ENCODE measurements at regions not wholly inside any gene's neighbourhood (a gene's known extent, or its start where the extent isn't known, plus 50 kb on each side); places are given as distances from the start of the nearest gene placed in this dataset.

GRCh38 chr6:90435207-90435899, 138.7 kb upstream of the BACH2 start:
- peak; percentile 26 for DNase-seq (ENCODE audit: low spot score)

DNA sequence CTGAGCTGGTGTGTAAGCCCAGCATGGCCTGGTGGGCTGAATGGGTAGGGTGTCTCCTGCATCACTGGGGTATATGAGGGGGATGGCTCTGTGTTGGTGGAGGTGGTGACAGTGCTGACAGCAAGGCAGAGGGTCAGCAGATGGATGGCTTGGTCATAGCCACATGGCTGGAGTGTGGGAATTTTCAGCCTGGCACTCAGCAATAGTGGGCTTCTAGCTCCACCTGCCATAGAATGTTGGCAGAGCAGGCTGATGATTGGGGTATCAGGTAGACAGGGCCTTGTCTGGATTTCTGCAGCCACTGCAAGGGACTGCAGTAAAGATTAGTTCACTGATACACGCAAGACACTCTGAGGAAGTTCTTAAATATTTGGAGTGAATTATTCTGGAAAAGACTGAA, 137.5 kb upstream of the BACH2 start:
- no peak for DNase-seq (ENCODE audit: low spot score)

DNA sequence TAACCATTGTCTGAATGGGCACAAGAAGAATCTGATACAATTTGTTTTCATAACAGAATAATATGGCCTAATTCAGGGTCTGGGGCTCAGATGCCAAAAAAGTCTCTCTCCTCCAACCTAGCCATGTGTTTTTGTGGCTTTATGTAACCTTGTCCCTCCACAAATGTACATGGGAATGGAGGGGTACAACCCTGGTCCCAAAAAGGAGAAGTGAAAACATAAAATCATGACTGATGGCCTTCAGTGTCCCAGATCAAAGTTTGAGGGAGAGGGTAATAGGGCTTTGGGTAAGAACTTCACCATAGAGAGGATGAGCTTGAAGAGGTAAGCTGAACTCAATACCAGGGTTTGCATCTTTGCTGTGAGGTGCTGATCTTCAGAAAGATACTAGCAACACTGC, 136.3 kb upstream of the BACH2 start:
- DNase-seq (ENCODE audit: low spot score), result no peak

- DNase-seq (ENCODE audit: low spot score), result no peak
Measured at GRCh38 chr6:90432041-90432775, 135.6 kb upstream of the BACH2 start.

DNA sequence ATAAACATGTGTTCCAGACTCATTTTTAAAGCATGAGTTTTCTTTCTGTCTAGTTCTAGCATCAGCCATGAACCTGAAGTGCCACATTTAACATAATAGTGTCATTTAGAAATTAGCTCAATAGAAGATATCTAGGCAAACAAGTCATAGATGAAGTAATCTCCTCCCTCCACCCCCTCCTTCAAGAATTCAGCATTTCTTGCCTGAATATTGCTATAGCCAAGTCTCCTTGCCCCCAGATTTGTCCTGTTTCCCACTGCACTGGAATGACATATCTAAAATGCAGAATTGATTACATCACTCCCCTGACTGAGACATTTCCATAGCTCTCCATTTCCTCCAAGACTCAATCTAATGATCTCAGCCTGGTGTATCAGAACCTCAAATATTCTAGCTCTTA, 134.9 kb upstream of the BACH2 start:
- no peak for DNase-seq (ENCODE audit: low spot score)

GRCh38 chr6:90429713-90430112, 133.1 kb upstream of the BACH2 start:
- DNase-seq (ENCODE audit: low spot score), result no peak

GRCh38 chr6:90428514-90428913, 131.9 kb upstream of the BACH2 start:
- no peak for DNase-seq (ENCODE audit: low spot score)

- no peak for DNase-seq (ENCODE audit: low spot score)
Measured at GRCh38 chr6:90425161-90425641, 128.6 kb upstream of the BACH2 start.

DNA sequence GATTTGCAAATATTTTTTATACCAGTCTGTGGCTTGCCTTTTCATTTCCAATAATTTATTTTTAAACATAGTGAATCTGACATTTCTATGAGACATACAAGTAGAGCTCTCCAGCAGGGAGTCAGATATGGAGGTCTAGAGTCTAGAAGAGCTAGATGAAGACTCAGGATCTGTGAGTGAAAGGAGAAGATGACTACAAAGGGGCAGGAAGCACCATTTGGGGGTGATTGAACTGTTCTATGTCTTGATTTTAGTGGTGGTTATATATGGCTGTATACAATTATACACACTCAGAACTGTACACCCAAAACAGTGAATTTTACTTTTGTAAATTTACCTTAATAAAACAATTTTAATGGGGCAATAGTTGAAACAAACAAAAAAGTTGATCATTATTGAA, 127.9 kb upstream of the BACH2 start:
- DNase-seq (ENCODE audit: low spot score), result no peak

DNA sequence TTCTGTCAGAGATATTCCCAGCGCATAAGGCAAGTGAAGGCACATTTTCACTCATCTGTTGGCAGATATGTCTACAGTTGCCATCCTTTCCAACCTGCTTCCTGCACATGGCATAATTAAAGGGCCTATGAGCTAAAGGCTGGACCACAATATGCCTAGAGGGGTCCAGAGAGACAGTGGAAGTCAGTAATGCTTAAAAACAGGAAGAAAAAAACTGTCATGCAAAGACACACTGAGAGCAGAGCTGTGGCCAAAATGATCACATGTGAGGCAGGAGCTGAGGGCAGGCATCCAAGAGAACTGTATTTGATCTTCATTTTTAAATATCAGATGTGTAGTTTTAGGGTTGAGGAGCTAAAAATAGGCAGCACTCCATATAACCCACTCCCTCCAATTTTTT, 125.0 kb upstream of the BACH2 start:
- no peak for DNase-seq (ENCODE audit: low spot score)

DNA sequence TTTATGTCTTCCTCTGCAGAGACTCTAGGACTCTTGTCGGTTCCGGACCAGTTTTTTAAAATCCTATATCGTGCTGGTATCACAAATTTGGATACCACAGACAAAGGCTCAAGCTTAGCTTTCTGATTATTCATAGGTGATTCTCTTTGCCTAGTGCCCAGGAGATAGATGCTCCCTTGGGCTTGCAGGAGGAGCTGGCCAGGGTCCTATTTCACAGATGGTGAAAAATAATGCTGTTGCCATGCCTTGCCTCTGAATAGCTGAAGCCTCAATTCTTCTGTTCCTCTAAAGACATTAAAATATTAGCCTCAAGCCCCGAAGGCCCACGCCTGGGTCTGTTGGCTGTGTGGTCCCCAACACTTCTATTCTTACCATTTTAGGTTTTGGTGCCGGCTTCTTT, 123.9 kb upstream of the BACH2 start:
- no peak for DNase-seq (ENCODE audit: low spot score)

DNA sequence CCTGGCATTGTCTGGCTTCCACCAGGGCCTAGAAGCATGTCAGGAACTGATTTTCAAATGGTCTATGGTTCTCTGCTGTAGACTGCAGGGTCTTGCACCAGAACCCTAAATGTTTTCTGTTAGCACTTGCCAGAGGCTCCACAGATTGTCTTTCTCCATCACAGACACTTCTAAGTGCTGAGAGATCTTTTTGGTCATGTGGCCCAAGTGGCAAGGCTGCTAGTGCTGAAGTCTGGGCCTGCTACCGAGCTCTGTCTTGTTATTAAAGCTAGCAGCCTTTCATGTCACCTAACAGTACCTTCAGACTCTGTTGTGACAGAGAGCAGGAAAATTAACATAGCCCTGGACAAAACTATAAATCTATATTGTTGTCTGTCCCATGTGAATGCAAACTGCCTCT, 120.7 kb upstream of the BACH2 start:
- no peak for DNase-seq (ENCODE audit: low spot score)

DNA sequence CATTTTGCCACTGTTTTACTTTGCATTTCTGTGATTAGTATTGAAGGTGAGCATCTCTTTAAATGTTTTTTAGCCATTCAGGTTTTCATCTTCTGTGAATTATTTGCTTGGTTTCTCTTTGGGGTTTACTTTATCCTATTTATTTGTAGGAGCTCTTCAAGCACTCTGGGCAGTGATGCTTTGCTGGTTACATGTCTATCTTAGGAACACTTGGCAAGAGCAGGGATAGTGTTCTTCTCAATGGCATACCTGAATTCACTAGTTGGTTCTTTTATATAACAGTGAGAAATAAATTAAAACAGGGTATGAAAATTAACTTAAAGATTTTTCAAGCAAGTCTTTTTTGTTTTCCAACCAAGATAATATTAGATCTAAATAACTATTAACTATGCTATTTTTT, 119.7 kb upstream of the BACH2 start:
- no peak for DNase-seq (ENCODE audit: low spot score)

DNA sequence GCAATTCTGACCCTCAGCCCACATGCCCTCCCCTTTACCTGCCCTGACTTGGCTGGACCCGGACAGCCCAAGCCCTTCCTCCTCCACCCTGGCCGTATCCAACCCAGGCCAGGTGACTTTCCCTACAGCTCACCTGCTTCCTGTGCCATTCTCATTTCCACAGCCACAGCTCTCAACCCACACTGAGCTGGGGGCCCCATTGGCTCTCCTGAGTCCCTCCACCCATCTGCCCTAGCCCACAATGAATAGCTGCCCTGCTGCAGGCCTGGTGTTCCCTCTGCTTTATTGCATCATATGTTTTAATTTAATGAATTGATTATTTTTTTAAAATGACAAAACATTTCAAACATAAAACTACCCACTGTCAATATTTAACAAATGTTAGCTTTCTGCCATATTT, 118.5 kb upstream of the BACH2 start:
- DNase-seq (ENCODE audit: low spot score), result no peak

DNA sequence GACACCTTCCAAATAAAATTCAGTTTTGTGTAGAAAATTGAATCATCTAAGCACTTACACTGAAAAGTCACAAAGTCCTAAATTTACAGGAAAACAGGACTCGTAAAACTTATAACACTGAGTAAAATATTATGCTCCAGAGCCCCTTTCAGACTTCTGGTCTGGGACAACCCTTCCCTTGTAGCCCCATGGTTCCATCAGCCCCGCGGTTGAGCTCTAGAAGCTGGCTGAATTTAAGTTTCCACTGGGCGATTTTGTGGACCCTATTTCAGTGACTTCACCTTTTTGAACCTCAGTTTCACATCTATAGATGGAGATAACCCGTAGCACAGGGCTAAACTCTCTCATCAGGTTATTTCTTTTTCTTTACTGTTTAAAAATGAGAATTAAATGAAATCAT, 117.7 kb upstream of the BACH2 start:
- no peak for DNase-seq (ENCODE audit: low spot score)

- peak; percentile 70 for DNase-seq (ENCODE audit: low spot score)
Measured at GRCh38 chr6:90413867-90414266, 117.2 kb upstream of the BACH2 start.

DNA sequence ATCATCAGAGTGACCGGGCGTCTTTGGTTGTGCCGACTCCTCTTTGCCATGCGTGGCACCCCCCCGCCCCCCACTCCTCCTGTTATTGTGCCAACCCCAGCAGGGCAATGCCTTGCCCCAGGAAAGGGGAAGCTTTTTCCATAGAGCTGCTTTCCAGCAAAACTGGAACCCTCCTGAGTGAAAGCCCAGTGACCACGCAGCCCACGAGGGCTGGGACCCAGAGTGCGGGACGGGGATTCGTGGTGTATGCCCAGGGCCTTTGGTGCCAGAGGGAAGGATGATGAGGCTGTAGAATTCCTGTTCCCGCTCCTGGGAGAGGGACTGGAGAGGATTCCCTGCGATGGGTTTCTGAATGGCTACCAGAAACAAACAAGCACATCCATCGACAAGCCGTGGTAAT, 116.8 kb upstream of the BACH2 start:
- no peak for DNase-seq (ENCODE audit: low spot score)

- DNase-seq (ENCODE audit: low spot score), result no peak
Measured at GRCh38 chr6:90412538-90413369, 116.1 kb upstream of the BACH2 start.

GRCh38 chr6:90411292-90411781, 114.7 kb upstream of the BACH2 start:
- peak; percentile 50 for DNase-seq (ENCODE audit: low spot score)

DNA sequence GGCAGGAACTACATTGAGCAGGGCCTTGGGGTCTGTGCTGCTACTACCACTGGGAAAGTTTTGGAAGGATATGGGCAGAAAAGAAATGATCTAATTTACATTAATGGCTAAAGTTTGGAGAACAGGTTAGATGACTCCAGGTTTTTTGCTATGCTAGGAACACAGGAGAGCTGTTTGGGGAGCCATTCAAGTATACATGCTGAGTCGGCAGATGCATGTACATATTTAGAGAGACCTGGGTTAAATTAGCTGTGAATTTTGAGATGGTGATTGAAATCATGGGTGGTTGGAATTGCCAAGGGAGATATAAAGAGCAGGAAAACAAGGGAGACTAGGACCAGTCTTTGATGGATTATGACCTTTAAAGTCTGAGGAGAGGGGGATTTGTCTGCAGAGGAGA, 113.1 kb upstream of the BACH2 start:
- DNase-seq (ENCODE audit: low spot score), result no peak

DNA sequence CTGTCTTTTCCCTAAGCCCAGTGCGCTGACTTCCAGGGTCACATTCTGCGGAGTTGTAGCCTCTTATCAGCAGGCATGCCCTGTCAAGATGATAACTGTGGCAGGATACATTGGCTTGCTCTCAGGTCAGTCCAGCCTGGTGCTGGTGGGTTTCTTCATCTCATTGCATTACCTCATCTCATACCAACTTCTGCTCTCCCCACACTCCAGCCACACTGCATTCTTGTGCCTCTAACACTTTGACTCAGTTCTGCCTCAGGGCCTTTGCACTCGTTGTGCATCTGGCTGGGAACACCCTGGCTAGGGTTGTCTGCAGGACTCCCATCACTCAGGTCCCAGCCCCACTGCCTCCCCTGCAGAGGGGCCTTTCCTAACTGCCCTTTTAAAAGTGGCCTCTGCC, 110.3 kb upstream of the BACH2 start:
- no peak for DNase-seq (ENCODE audit: low spot score)

DNA sequence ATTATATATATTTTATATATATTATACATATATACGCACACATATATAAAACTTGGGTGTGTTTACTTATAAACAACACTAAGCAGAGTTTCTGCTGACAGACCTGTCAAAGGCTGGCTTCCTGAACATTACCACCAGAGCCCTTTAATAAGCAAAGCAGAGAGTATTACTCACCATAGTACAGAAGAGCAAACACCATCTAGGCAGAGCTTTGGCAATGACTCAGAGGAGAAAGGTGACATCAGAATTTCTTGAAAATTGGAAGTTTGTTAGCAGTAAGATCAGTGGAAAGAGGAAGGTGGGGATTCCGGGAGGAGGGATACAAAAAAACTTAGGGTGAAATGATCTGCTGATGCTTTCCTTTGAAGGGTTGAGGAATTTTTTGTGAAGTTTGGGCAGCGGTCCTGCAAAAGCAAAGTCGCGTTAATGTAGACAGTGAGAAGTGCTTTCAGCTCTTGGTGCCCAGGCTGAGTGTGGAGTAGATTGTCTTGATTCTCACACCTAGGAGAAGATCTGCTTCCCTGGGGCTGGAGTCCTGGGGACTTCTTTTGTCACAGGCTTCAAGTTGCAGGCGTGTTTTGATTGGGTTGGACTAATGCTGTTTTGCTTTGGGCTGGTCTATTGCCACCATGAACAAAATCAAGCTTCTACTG, 109.6 kb upstream of the BACH2 start:
- DNase-seq (ENCODE audit: low spot score), result no peak

All from iPS-NIHi11 (cell line).